ENCODE measurements at regions not wholly inside any gene's neighbourhood (a gene's known extent, or its start where the extent isn't known, plus 50 kb on each side); places are given as distances from the start of the nearest gene placed in this dataset.

- no peak for DNase-seq
- no peak for ATAC-seq (replicated peaks)
- no peak overlapping the region for H3K27ac Mint-ChIP-seq
- H3K27me3 Mint-ChIP-seq: peaks cover 5 to 10% of the 10 kb centered on the region in 2 donors
- H3K36me3 Mint-ChIP-seq: no peaks in the 10 kb centered on the region
- H3K9me3 Mint-ChIP-seq: peaks cover 0 to 2% of the 10 kb centered on the region in 2 donors
- H3K4me1 Mint-ChIP-seq: peaks cover 4 to 7% of the 10 kb centered on the region in 2 donors
- no peak overlapping the region for H3K4me3 Mint-ChIP-seq
Observed at GRCh38 chr2:64367444-64368232, 86.3 kb upstream of the LGALSL start.

- Mint-ChIP-seq H3K9me3 (peaks cover 0 to 2% of the 10 kb centered on the region in 2 donors), H3K4me1 (peaks cover 4 to 7% of the 10 kb centered on the region in 2 donors), H3K27ac (no peak overlapping the region), H3K27me3 (peaks cover 0 to 19% of the 10 kb centered on the region in 2 donors), H3K36me3 (no peaks in the 10 kb centered on the region), H3K4me3 (no peak overlapping the region)
- DNase-seq (no peak), ATAC-seq (replicated peaks) (no peak)
Observed at GRCh38 chr2:64369706-64370105, 84.3 kb upstream of the LGALSL start.

GRCh38 chr2:64371727-64372126, 82.2 kb upstream of the LGALSL start:
- peaks cover 2 to 5% of the 10 kb centered on the region in 2 donors for H3K4me1 Mint-ChIP-seq
- ATAC-seq (replicated peaks) (no peak), DNase-seq (no peak)
- H3K9me3 Mint-ChIP-seq: no peaks in the 10 kb centered on the region
- H3K36me3 Mint-ChIP-seq: no peaks in the 10 kb centered on the region
- no peak overlapping the region for H3K4me3 Mint-ChIP-seq
- H3K27me3 Mint-ChIP-seq: peaks cover 0 to 20% of the 10 kb centered on the region in 2 donors
- H3K27ac Mint-ChIP-seq: no peak overlapping the region

DNA sequence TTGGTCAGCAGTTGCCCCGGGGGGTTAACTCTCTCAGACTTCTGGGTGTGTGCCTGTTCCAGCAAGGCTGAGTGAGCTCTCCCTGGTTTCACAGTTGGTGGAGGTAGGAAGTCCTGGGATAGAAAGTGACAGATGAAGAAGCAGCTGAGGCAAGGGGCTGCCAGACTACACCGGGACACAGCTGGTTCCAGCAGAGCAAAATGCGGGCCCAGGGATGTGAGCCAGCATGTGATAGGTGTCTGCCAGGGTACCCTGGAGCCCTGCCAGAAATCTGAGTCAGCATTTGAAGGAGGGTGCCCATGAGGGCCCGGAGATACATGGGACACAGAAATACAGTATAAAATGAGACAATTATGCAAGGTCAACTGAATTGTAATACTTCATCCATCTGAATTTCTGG, 79.3 kb upstream of the LGALSL start:
- Mint-ChIP-seq H3K4me1 (no peaks in the 10 kb centered on the region), H3K36me3 (no peaks in the 10 kb centered on the region), H3K4me3 (no peak overlapping the region), H3K27ac (no peak overlapping the region), H3K9me3 (no peaks in the 10 kb centered on the region), H3K27me3 (peaks cover 10 to 16% of the 10 kb centered on the region in 2 donors)
- no peak for DNase-seq
- ATAC-seq (replicated peaks): no peak

GRCh38 chr2:64376926-64377325, 77.0 kb upstream of the LGALSL start:
- H3K4me1 Mint-ChIP-seq: no peaks in the 10 kb centered on the region
- peaks cover 12 to 23% of the 10 kb centered on the region in 2 donors for H3K27me3 Mint-ChIP-seq

DNA sequence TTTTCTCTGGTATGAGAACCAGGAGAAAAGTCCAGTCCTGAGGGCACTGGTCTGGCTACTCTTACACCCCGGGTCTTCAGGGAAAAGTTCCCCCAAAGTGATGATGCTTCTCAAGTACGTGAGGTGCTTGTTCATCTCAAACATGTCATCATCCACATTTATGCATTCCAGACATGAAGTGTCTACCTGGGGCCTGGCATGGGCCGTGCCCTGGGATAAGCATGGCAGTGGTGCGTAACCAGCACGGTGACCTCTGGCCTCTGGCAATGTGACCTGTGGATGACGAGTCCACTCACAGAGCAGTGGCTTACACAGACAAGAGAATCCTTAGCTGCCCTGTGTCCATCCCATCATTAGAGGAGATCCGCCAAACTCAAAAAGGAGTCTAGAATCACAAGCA, 74.8 kb upstream of the LGALSL start:
- H3K4me3 Mint-ChIP-seq: no peak overlapping the region
- no peaks in the 10 kb centered on the region for H3K4me1 Mint-ChIP-seq
- H3K27me3 Mint-ChIP-seq: peaks cover 12 to 16% of the 10 kb centered on the region in 2 donors
- ATAC-seq (replicated peaks) (no peak), DNase-seq (no peak)
- H3K36me3 Mint-ChIP-seq: no peaks in the 10 kb centered on the region
- H3K9me3 Mint-ChIP-seq: no peaks in the 10 kb centered on the region
- no peak overlapping the region for H3K27ac Mint-ChIP-seq

More at GRCh38 chr2:64376926-64377325, 77.0 kb upstream of the LGALSL start:
- Mint-ChIP-seq H3K27ac (no peak overlapping the region), H3K36me3 (no peaks in the 10 kb centered on the region), H3K4me3 (no peak overlapping the region), H3K9me3 (no peaks in the 10 kb centered on the region)
- DNase-seq (no peak), ATAC-seq (replicated peaks) (no peak)

- H3K4me1 Mint-ChIP-seq: no peaks in the 10 kb centered on the region
- H3K4me3 Mint-ChIP-seq: no peak overlapping the region
- ATAC-seq (replicated peaks) (no peak), DNase-seq (no peak)
- H3K9me3 Mint-ChIP-seq: no peaks in the 10 kb centered on the region
- H3K27ac Mint-ChIP-seq: no peak overlapping the region
- H3K27me3 Mint-ChIP-seq: peaks cover 10 to 12% of the 10 kb centered on the region in 2 donors
- H3K36me3 Mint-ChIP-seq: no peaks in the 10 kb centered on the region
Observed at GRCh38 chr2:64380853-64381527, 73.0 kb upstream of the LGALSL start.

- no peaks in the 10 kb centered on the region for H3K9me3 Mint-ChIP-seq
- ATAC-seq (replicated peaks): no peak
Observed at GRCh38 chr2:64383016-64383591, 70.9 kb upstream of the LGALSL start.

GRCh38 chr2:64383881-64384280, 70.1 kb upstream of the LGALSL start:
- H3K9me3 Mint-ChIP-seq: no peaks in the 10 kb centered on the region
- H3K27ac Mint-ChIP-seq: no peak overlapping the region
- H3K4me1 Mint-ChIP-seq: no peaks in the 10 kb centered on the region
- no peaks in the 10 kb centered on the region for H3K36me3 Mint-ChIP-seq
- DNase-seq: no peak
- peaks cover 10% of the 10 kb centered on the region in 2 donors for H3K27me3 Mint-ChIP-seq
- H3K4me3 Mint-ChIP-seq: no peak overlapping the region
- no peak for ATAC-seq (replicated peaks)

More at GRCh38 chr2:64383016-64383591, 70.9 kb upstream of the LGALSL start:
- Mint-ChIP-seq H3K27ac (no peak overlapping the region), H3K36me3 (no peaks in the 10 kb centered on the region), H3K27me3 (peaks cover 10 to 12% of the 10 kb centered on the region in 2 donors), H3K4me3 (no peak overlapping the region), H3K4me1 (no peaks in the 10 kb centered on the region)
- no peak for DNase-seq

DNA sequence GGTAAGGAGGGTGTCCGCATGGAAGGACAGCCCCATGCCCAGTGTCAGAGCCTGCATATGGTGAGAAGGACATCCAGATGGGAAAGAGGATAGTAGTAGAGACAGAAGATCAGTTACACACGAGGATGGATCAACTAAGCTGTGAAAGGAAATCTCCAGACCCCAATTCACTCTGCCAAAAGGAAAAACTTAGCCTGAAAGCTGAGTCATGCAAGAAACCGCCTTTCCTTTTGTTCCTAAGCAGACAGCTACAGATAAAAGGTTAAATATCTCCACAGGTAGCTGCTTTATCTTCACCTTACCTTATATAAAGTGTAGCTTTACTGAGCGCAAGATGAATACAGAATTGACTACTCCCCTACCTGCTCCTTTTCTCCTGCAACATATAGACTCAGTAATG, 67.3 kb upstream of the LGALSL start:
- Mint-ChIP-seq H3K9me3 (peaks cover 2 to 8% of the 10 kb centered on the region in 2 donors), H3K27me3 (no peaks in the 10 kb centered on the region), H3K36me3 (peaks cover 0 to 9% of the 10 kb centered on the region in 2 donors), H3K27ac (no peak overlapping the region), H3K4me1 (no peaks in the 10 kb centered on the region), H3K4me3 (no peak overlapping the region)
- ATAC-seq (replicated peaks) (no peak), DNase-seq (no peak)

GRCh38 chr2:64390586-64390985, 63.4 kb upstream of the LGALSL start:
- Mint-ChIP-seq H3K27ac (no peak overlapping the region), H3K27me3 (no peaks in the 10 kb centered on the region), H3K9me3 (peaks cover 2 to 11% of the 10 kb centered on the region in 2 donors), H3K4me1 (no peaks in the 10 kb centered on the region), H3K4me3 (no peak overlapping the region), H3K36me3 (peaks cover 1 to 13% of the 10 kb centered on the region in 2 donors)
- ATAC-seq (replicated peaks): no peak
- no peak for DNase-seq

GRCh38 chr2:64391424-64391823, 62.5 kb upstream of the LGALSL start:
- Mint-ChIP-seq H3K36me3 (peaks cover 1 to 13% of the 10 kb centered on the region in 2 donors), H3K27me3 (no peaks in the 10 kb centered on the region), H3K4me1 (no peaks in the 10 kb centered on the region), H3K4me3 (no peak overlapping the region), H3K27ac (no peak overlapping the region), H3K9me3 (peaks cover 2 to 11% of the 10 kb centered on the region in 2 donors)
- ATAC-seq (replicated peaks) (no peak), DNase-seq (no peak)

DNA sequence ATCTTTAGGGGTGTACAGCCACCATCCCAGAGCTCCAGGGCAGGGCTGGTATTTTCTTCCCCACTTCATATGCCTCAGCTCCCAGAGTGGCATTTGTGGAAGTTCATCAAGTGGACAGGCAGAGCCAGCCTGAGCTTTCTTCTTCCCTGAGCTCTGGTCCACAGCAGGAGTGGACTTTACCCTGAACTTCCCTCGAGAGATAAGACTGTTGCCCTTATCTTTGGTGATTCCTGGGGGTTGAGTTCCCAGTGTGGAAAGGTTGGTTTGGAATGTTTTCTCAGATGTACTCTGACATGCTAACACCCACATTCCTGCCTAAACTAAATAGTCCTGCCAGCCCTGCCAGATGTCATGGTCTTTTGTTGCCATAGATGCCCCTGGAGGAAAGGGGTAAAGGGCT, 62.0 kb upstream of the LGALSL start:
- H3K4me3 Mint-ChIP-seq: no peak overlapping the region
- ATAC-seq (replicated peaks): no peak
- H3K4me1 Mint-ChIP-seq: no peaks in the 10 kb centered on the region
- no peak overlapping the region for H3K27ac Mint-ChIP-seq
- H3K9me3 Mint-ChIP-seq: peaks cover 2 to 11% of the 10 kb centered on the region in 2 donors
- H3K27me3 Mint-ChIP-seq: peaks cover 4% of the 10 kb centered on the region in 2 donors
- no peak for DNase-seq
- peaks cover 1 to 13% of the 10 kb centered on the region in 2 donors for H3K36me3 Mint-ChIP-seq

GRCh38 chr2:64392529-64392928, 61.4 kb upstream of the LGALSL start:
- Mint-ChIP-seq H3K4me3 (no peak overlapping the region), H3K27ac (no peak overlapping the region), H3K27me3 (peaks cover 4 to 5% of the 10 kb centered on the region in 2 donors), H3K9me3 (peaks cover 2 to 11% of the 10 kb centered on the region in 2 donors), H3K4me1 (no peaks in the 10 kb centered on the region), H3K36me3 (peaks cover 1 to 13% of the 10 kb centered on the region in 2 donors)
- no peak for ATAC-seq (replicated peaks)
- no peak for DNase-seq

All from stimulated activated naive B cell treated with anti-CD40 and anti-IgM and Interleukin-4, amounts not matched to agents 10 μg/mL and 1 μg/mL and 100 μg/mL, for 72 hours (primary cell).